Neuronal stem cell (in vitro differentiated cells): ENCODE measurements at regions not wholly inside any gene's neighbourhood (a gene's known extent, or its start where the extent isn't known, plus 50 kb on each side); places are given as distances from the start of the nearest gene placed in this dataset.

ENCODE experiments used
- DNase-seq: peaks from one replicate; pipeline ENCODE4 v3.0.0-alpha.2; 2013; ENCODE audit warnings: low spot score
- H2AFZ ChIP-seq: one replicate; pipeline ENCODE4 v1.6.1; 2013; ENCODE audit warnings: mild to moderate bottlenecking, low read length, inconsistent platforms
- H2AK5ac ChIP-seq: 2 replicates; pipeline ENCODE4 v1.6.1; 2013; ENCODE audit warnings: low read depth, mild to moderate bottlenecking, inconsistent platforms, low read length, moderate library complexity, mixed read lengths
- H2BK120ac ChIP-seq: 2 replicates; pipeline ENCODE4 v1.6.1; 2013; ENCODE audit warnings: low read depth, mild to moderate bottlenecking, inconsistent platforms, low read length, moderate library complexity, mixed read lengths
- H2BK12ac ChIP-seq: one replicate; pipeline ENCODE4 v1.6.1; 2013; ENCODE audit warnings: low read length, inconsistent platforms
- H2BK15ac ChIP-seq: 2 replicates; pipeline ENCODE4 v1.6.1; 2013; ENCODE audit warnings: mild to moderate bottlenecking, low read length, inconsistent platforms, mixed read lengths
- H2BK5ac ChIP-seq: one replicate; pipeline ENCODE4 v1.6.1; 2013; ENCODE audit warnings: inconsistent platforms, mild to moderate bottlenecking, low read length, moderate library complexity
- H3K14ac ChIP-seq: one replicate; pipeline ENCODE4 v1.6.1; 2013; ENCODE audit warnings: low read length, inconsistent platforms
- H3K18ac ChIP-seq: 2 replicates; pipeline ENCODE4 v1.6.1; 2013; ENCODE audit warnings: low read length, inconsistent platforms
- H3K23ac ChIP-seq: 2 replicates; pipeline ENCODE4 v1.6.1; 2013; ENCODE audit warnings: low read depth, mild to moderate bottlenecking, mixed read lengths, low read length, inconsistent platforms; ENCODE audit not compliant: poor library complexity
- H3K27ac ChIP-seq: replicated peaks from 3 replicates; pipeline ENCODE4 v1.5.1; 2013; ENCODE audit warnings: low read length, inconsistent platforms
- H3K27me3 ChIP-seq, 3 experiments: 2 replicates each; pipeline ENCODE4 v1.6.1; 2013; ENCODE audit warnings: low read length in 3 of 3, mild to moderate bottlenecking in 2 of 3, inconsistent platforms in 1 of 3, low read depth in 1 of 3, mixed read lengths in 1 of 3, moderate library complexity in 1 of 3; ENCODE audit not compliant: control insufficient read depth in 3 of 3, insufficient read depth in 3 of 3
- H3K36me3 ChIP-seq, 2 donors: replicated peaks in 1 of 2; 2 replicates each; pipeline ENCODE4 v1.6.1; 2013; ENCODE audit warnings: low read length in 2 of 2; ENCODE audit not compliant: control insufficient read depth in 2 of 2, insufficient read depth in 2 of 2
- H3K4ac ChIP-seq: 2 replicates; pipeline ENCODE4 v1.6.1; 2013; ENCODE audit warnings: inconsistent platforms, mild to moderate bottlenecking, low read length, moderate library complexity
- H3K4me1 ChIP-seq, 2 donors: 1 replicate in 1 of 2; 2 replicates in 1 of 2; pipeline ENCODE4 v1.6.1; 2013; ENCODE audit warnings: low read length in 2 of 2, low read depth in 1 of 2; ENCODE audit not compliant: control insufficient read depth in 2 of 2, insufficient read depth in 1 of 2
- H3K4me2 ChIP-seq: one replicate; pipeline ENCODE4 v1.6.1; 2013; ENCODE audit warnings: mild to moderate bottlenecking, low read length, inconsistent platforms; ENCODE audit not compliant: insufficient read depth, poor library complexity, severe bottlenecking
- H3K4me3 ChIP-seq, 2 donors: 2 replicates each; pipeline ENCODE4 v1.5.1; 2013; ENCODE audit warnings: low read length in 2 of 2, mild to moderate bottlenecking in 2 of 2, inconsistent platforms in 1 of 2, moderate library complexity in 1 of 2
- H3K79me1 ChIP-seq: one replicate; pipeline ENCODE4 v1.6.1; 2013; ENCODE audit warnings: low read depth, mild to moderate bottlenecking, inconsistent platforms, low read length, moderate library complexity
- H3K9ac ChIP-seq: one replicate; pipeline ENCODE4 v1.6.1; 2013; ENCODE audit warnings: mild to moderate bottlenecking, low read depth, low read length, inconsistent platforms; ENCODE audit not compliant: poor library complexity
- H3K9me3 ChIP-seq, 2 donors: replicated peaks in 1 of 2; 2 replicates each; pipeline versions ENCODE3 to v1.6.1; 2013; ENCODE audit warnings: low read length in 2 of 2, mild to moderate bottlenecking in 2 of 2, inconsistent platforms in 1 of 2, low read depth in 1 of 2, mixed read lengths in 1 of 2, moderate library complexity in 1 of 2; ENCODE audit not compliant: control insufficient read depth in 2 of 2, insufficient read depth in 1 of 2
- H4K8ac ChIP-seq: one replicate; pipeline ENCODE4 v1.6.1; 2013; ENCODE audit warnings: low read depth, mild to moderate bottlenecking, inconsistent platforms, low read length, moderate library complexity
- H4K91ac ChIP-seq: one replicate; pipeline ENCODE4 v1.6.1; 2013; ENCODE audit warnings: low read length, low read depth, mild to moderate bottlenecking, inconsistent platforms; ENCODE audit not compliant: poor library complexity
- WGBS, 2 donors: extraction: QIAGEN DNeasy Blood & Tissue Kit; methylation state at CpG; one replicate each; pipeline ENCODE4 v1.1.7; 2013; ENCODE audit warnings: missing lambda C conversion rate in 2 of 2, mixed read lengths in 1 of 2; ENCODE audit not compliant: insufficient read length in 2 of 2, insufficient replicate concordance in 1 of 2; ENCODE audit errors: extremely low coverage in 2 of 2; 5-methylcytosine and 5-hydroxymethylcytosine counted together

- Histone ChIP-seq H3K4me2 (no peak overlapping the region), H2AK5ac (no peak overlapping the region), H3K4ac (no peak overlapping the region), H3K27me3 (peaks cover 6 to 22% (median 6%) of the 10 kb centered on the region in 3 experiments), H4K91ac (no peak overlapping the region), H3K18ac (no peak overlapping the region), H3K14ac (no peak overlapping the region), H3K4me1 (peaks cover 4 to 23% of the 10 kb centered on the region in 2 donors), H2BK15ac (no peak overlapping the region), H2BK120ac (no peak overlapping the region), H3K27ac (no peak overlapping the region), H3K4me3 (no peak overlapping the region), H3K23ac (no peak overlapping the region), H2BK12ac (no peak overlapping the region), H4K8ac (no peak overlapping the region), H3K36me3 (no peaks in the 10 kb centered on the region), H3K9me3 (no peaks in the 10 kb centered on the region), H3K9ac (no peak overlapping the region), H3K79me1 (no peaks in the 10 kb centered on the region), H2BK5ac (no peak overlapping the region), H2AFZ (peak overlapping the region; percentile 44)
- WGBS, 2 donors = no CpG with 5 or more reads among the region's 9 CpGs
- peak; percentile 53 for DNase-seq
Measured at GRCh38 chr6:165850434-165851019, 187.5 kb upstream of the PDE10A start.

GRCh38 chr6:165849534-165850430 is 186.7 kb upstream of the PDE10A start:
- H4K91ac ChIP-seq = no peak overlapping the region
- H3K4ac ChIP-seq = no peak overlapping the region
- peak overlapping the region; percentile 44 for H2AFZ ChIP-seq
- DNase-seq = no peak
- WGBS, 2 donors = no CpG with 5 or more reads among the region's 27 CpGs
- no peak overlapping the region for H2AK5ac ChIP-seq
- H3K36me3 ChIP-seq = no peaks in the 10 kb centered on the region
- no peaks in the 10 kb centered on the region for H3K9me3 ChIP-seq
- no peak overlapping the region for H3K4me3 ChIP-seq
- H2BK15ac ChIP-seq = no peak overlapping the region
- no peak overlapping the region for H3K4me2 ChIP-seq
- no peak overlapping the region for H3K9ac ChIP-seq
- H3K4me1 ChIP-seq = peaks cover 4 to 30% of the 10 kb centered on the region in 2 donors
- H3K27me3 ChIP-seq = peaks cover 6 to 21% (median 6%) of the 10 kb centered on the region in 3 experiments
- no peak overlapping the region for H3K14ac ChIP-seq
- no peak overlapping the region for H2BK5ac ChIP-seq
- H3K79me1 ChIP-seq = no peaks in the 10 kb centered on the region
- no peak overlapping the region for H3K23ac ChIP-seq
- no peak overlapping the region for H2BK12ac ChIP-seq
- no peak overlapping the region for H3K27ac ChIP-seq
- peak overlapping the region; percentile 32 for H2BK120ac ChIP-seq
- H3K18ac ChIP-seq = no peak overlapping the region
- no peak overlapping the region for H4K8ac ChIP-seq

GRCh38 chr6:165848086-165848426 is 185.0 kb upstream of the PDE10A start:
- H2AFZ ChIP-seq = no peak overlapping the region
- H3K4me2 ChIP-seq = no peak overlapping the region
- no peak overlapping the region for H2BK120ac ChIP-seq
- no peak overlapping the region for H2BK12ac ChIP-seq
- no peak overlapping the region for H3K18ac ChIP-seq
- H3K9ac ChIP-seq = no peak overlapping the region
- no peak overlapping the region for H2BK5ac ChIP-seq
- peaks cover 3 to 45% of the 10 kb centered on the region in 2 donors for H3K4me1 ChIP-seq
- no peak overlapping the region for H2BK15ac ChIP-seq
- H3K23ac ChIP-seq = no peak overlapping the region
- DNase-seq = no peak
- no CpG with 5 or more reads among the region's 11 CpGs for WGBS, 2 donors
- H3K79me1 ChIP-seq = no peaks in the 10 kb centered on the region
- no peak overlapping the region for H4K8ac ChIP-seq
- H4K91ac ChIP-seq = peak overlapping the region; percentile 23
- no peaks in the 10 kb centered on the region for H3K9me3 ChIP-seq
- no peaks in the 10 kb centered on the region for H3K36me3 ChIP-seq
- H2AK5ac ChIP-seq = no peak overlapping the region
- no peak overlapping the region for H3K4me3 ChIP-seq
- H3K14ac ChIP-seq = no peak overlapping the region
- H3K27ac ChIP-seq = no peak overlapping the region
- H3K27me3 ChIP-seq = peaks cover 0 to 9% (median 0%) of the 10 kb centered on the region in 3 experiments
- no peak overlapping the region for H3K4ac ChIP-seq

- no peak overlapping the region for H3K27ac ChIP-seq
- H2AK5ac ChIP-seq = no peak overlapping the region
- H3K18ac ChIP-seq = no peak overlapping the region
- no peak overlapping the region for H2BK120ac ChIP-seq
- H3K4me1 ChIP-seq = peaks cover 6 to 50% of the 10 kb centered on the region in 2 donors
- no peaks in the 10 kb centered on the region for H3K9me3 ChIP-seq
- no peaks in the 10 kb centered on the region for H3K79me1 ChIP-seq
- H3K9ac ChIP-seq = no peak overlapping the region
- H3K36me3 ChIP-seq = no peaks in the 10 kb centered on the region
- no peak overlapping the region for H3K4ac ChIP-seq
- H3K23ac ChIP-seq = no peak overlapping the region
- no peak for DNase-seq
- no peak overlapping the region for H2BK12ac ChIP-seq
- no peak overlapping the region for H3K4me3 ChIP-seq
- no peak overlapping the region for H3K4me2 ChIP-seq
- no peak overlapping the region for H3K14ac ChIP-seq
- no peak overlapping the region for H2BK5ac ChIP-seq
- H3K27me3 ChIP-seq = peaks cover 0 to 4% (median 0%) of the 10 kb centered on the region in 3 experiments
- WGBS, 2 donors = no CpG with 5 or more reads among the region's 14 CpGs
- no peak overlapping the region for H4K8ac ChIP-seq
- no peak overlapping the region for H2BK15ac ChIP-seq
- peak overlapping the region; percentile 20 for H2AFZ ChIP-seq
- no peak overlapping the region for H4K91ac ChIP-seq
Measured at GRCh38 chr6:165847407-165848085, 184.5 kb upstream of the PDE10A start.
